ENCODE measurements at regions not wholly inside any gene's neighbourhood (a gene's known extent, or its start where the extent isn't known, plus 50 kb on each side); places are given as distances from the start of the nearest gene placed in this dataset.

DNA sequence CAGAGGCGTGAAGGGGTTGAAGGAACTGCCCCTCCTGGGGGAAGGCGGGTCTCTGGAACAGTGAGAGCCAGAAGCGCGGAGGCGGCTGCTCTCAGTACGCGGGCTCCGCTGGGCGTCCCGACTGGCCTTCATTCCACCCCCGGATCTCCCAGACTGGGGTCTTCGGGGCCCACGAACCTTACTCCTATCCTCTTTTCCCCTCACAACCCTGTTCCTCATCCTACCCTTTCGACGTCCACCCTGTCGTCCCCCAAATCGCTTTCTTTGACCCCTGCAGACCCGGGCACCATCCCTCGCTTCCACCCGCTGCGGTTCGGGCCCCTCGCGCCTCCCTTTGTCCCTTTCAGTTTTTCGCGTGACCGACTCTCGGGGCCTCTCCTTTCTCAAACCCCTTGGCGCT is 2114.6 kb downstream of the TP53TG3F start:
- no peak overlapping the region for H3K14ac ChIP-seq (ENCODE audit: insufficient read depth, low read length)
- TF ChIP-seq, protein P1, sequence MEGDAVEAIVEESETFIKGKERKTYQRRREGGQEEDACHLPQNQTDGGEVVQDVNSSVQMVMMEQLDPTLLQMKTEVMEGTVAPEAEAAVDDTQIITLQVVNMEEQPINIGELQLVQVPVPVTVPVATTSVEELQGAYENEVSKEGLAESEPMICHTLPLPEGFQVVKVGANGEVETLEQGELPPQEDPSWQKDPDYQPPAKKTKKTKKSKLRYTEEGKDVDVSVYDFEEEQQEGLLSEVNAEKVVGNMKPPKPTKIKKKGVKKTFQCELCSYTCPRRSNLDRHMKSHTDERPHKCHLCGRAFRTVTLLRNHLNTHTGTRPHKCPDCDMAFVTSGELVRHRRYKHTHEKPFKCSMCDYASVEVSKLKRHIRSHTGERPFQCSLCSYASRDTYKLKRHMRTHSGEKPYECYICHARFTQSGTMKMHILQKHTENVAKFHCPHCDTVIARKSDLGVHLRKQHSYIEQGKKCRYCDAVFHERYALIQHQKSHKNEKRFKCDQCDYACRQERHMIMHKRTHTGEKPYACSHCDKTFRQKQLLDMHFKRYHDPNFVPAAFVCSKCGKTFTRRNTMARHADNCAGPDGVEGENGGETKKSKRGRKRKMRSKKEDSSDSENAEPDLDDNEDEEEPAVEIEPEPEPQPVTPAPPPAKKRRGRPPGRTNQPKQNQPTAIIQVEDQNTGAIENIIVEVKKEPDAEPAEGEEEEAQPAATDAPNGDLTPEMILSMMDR (conservative IDR thresholded peaks at IDR 0.05), result no peak
- no CpG with 5 or more reads among the region's 29 CpGs for WGBS (ENCODE audit: extremely low coverage, insufficient read length, low lambda C conversion rate)
- no peaks in the 10 kb centered on the region for H3K27me3 ChIP-seq (ENCODE audit: insufficient read depth, low read length)
- H3K9me3 Mint-ChIP-seq, result peaks cover 94 to 95% of the 10 kb centered on the region in 2 experiments
- H3K27ac ChIP-seq (ENCODE audit: insufficient read length, low read depth, low read length), result no peak overlapping the region
- no peak overlapping the region for H3K23ac ChIP-seq (ENCODE audit: insufficient read length, low read depth, low read length)
- H4K8ac ChIP-seq (replicated peaks; ENCODE audit: insufficient read length, low read depth, low read length), result no peak overlapping the region
- no peak overlapping the region for H2BK15ac ChIP-seq (ENCODE audit: low read depth, low read length)
- H4K20me1 ChIP-seq (ENCODE audit: control insufficient read depth, insufficient read depth, insufficient read length), result no peaks in the 10 kb centered on the region
- H3K23me2 ChIP-seq (ENCODE audit: insufficient read length, low read depth, low read length, poor library complexity, severe bottlenecking), result no peaks in the 10 kb centered on the region
- no peaks in the 10 kb centered on the region for H3K4me1 ChIP-seq (ENCODE audit: insufficient read depth, low read length)
- no peak overlapping the region for H3K27ac Mint-ChIP-seq
- no peak overlapping the region for H2BK20ac ChIP-seq (ENCODE audit: low read depth, low read length, poor library complexity, severe bottlenecking)
- H3K79me2 ChIP-seq (ENCODE audit: insufficient read depth, low read length), result no peaks in the 10 kb centered on the region
- no peak overlapping the region; a peak in 1 of 5 replicates for H3K4me3 Mint-ChIP-seq
- no peak overlapping the region for H3K4me2 ChIP-seq (ENCODE audit: insufficient read depth, insufficient read length, low read length)
- no peak overlapping the region for H2AK5ac ChIP-seq (ENCODE audit: insufficient read length, low read length)
- no peaks in the 10 kb centered on the region for H3K4me1 Mint-ChIP-seq
- H2BK5ac ChIP-seq (ENCODE audit: insufficient read length, low read length), result no peak overlapping the region
- no peak overlapping the region for H3T11ph ChIP-seq (ENCODE audit: low read length)
- H4K91ac ChIP-seq (ENCODE audit: insufficient read length, low read depth, low read length), result no peak overlapping the region
- no peaks in the 10 kb centered on the region; the same call in none of the 2 replicates for H3K27me3 Mint-ChIP-seq (ENCODE audit: low read depth)
- no peak overlapping the region for H2BK120ac ChIP-seq (ENCODE audit: low read depth, low read length, poor library complexity, severe bottlenecking)
- H3K18ac ChIP-seq (ENCODE audit: insufficient read length, low read depth, low read length), result no peak overlapping the region
- H3K9ac ChIP-seq (ENCODE audit: extremely low read depth, insufficient read length, low read length), result no peak overlapping the region
- H3K4ac ChIP-seq (ENCODE audit: low read depth, low read length), result no peak overlapping the region
- no peak overlapping the region for H4K5ac ChIP-seq (ENCODE audit: insufficient read length, low read depth, low read length)
- peaks cover 95% of the 10 kb centered on the region for H3K9me3 ChIP-seq (ENCODE audit: control insufficient read depth, low read depth, low read length)
- no peak overlapping the region for H2BK12ac ChIP-seq (ENCODE audit: insufficient read length, low read depth, low read length)
- H3K79me1 ChIP-seq (ENCODE audit: insufficient read depth, low read depth, low read length, poor library complexity, severe bottlenecking), result no peaks in the 10 kb centered on the region
- H3K36me3 Mint-ChIP-seq (ENCODE audit: insufficient read depth in 1 of 3, low read depth in 3 of 3), result peaks cover 15 to 29% (median 26%) of the 10 kb centered on the region in 3 experiments
- DNase-seq, result no peak
- H3K56ac ChIP-seq (ENCODE audit: insufficient read length, low read depth, low read length), result no peak overlapping the region
- H2AFZ ChIP-seq (ENCODE audit: low read length), result no peak overlapping the region

All from H9 (cell line).